Small intestine (tissue), 7 donors: ENCODE measurements at regions not wholly inside any gene's neighbourhood (a gene's known extent, or its start where the extent isn't known, plus 50 kb on each side); places are given as distances from the start of the nearest gene placed in this dataset.
"Not testable (repeated sequence)": the region's sequence is repeated elsewhere in the genome, so short reads cannot be mapped to it uniquely, and the experiment has no call there.

Source experiments
- DNase-seq, 2 donors: peaks; one replicate each; pipeline versions ENCODE4 v3.0.0 to v3.0.0-alpha.2; 2013
- FAIRE-seq: peaks from 2 replicates; lab custom pipeline; 2012; peaks lifted over from hg19 to GRCh38; lab: Jason Lieb, UNC
- H3K27ac ChIP-seq, 3 donors: one replicate each; pipeline ENCODE4 v1.5.1; 2013; ENCODE audit warnings: low read length in 2 of 3, mild to moderate bottlenecking in 2 of 3, control low read depth in 1 of 3, inconsistent platforms in 1 of 3, low read depth in 1 of 3, moderate library complexity in 1 of 3
- H3K27me3 ChIP-seq, 3 donors: one replicate each; pipeline ENCODE4 v1.6.1; 2013; ENCODE audit warnings: low read length in 3 of 3, inconsistent platforms in 1 of 3; ENCODE audit not compliant: control insufficient read depth in 3 of 3, insufficient read depth in 3 of 3
- H3K36me3 ChIP-seq, 3 donors: one replicate each; pipeline ENCODE4 v1.6.1; 2013; ENCODE audit warnings: low read length in 3 of 3, inconsistent platforms in 1 of 3, low read depth in 1 of 3, mild to moderate bottlenecking in 1 of 3, moderate library complexity in 1 of 3; ENCODE audit not compliant: control insufficient read depth in 3 of 3, insufficient read depth in 2 of 3
- H3K4me1 ChIP-seq, 3 donors: one replicate each; pipeline ENCODE4 v1.6.1; 2013; ENCODE audit warnings: low read length in 2 of 3, inconsistent platforms in 1 of 3, low read depth in 1 of 3, mild to moderate bottlenecking in 1 of 3, moderate library complexity in 1 of 3; ENCODE audit not compliant: control insufficient read depth in 3 of 3, insufficient read depth in 2 of 3
- H3K4me3 ChIP-seq, 3 donors: one replicate each; pipeline ENCODE4 v1.5.1; 2013; ENCODE audit warnings: low read length in 3 of 3, control low read depth in 1 of 3, inconsistent platforms in 1 of 3, low read depth in 1 of 3, mild to moderate bottlenecking in 1 of 3, moderate library complexity in 1 of 3
- H3K9me3 ChIP-seq, 2 donors: one replicate each; pipeline ENCODE4 v1.6.1; 2013; ENCODE audit warnings: low read depth in 1 of 2, low read length in 1 of 2; ENCODE audit not compliant: control insufficient read depth in 2 of 2, insufficient read depth in 1 of 2
- WGBS, 3 donors: extraction: QIAGEN DNeasy Blood & Tissue Kit; methylation state at CpG; one replicate each; pipeline ENCODE4 v1.1.7; 2013; 5-methylcytosine and 5-hydroxymethylcytosine counted together
- donor health status: healthy with polysubstance abuse.
- donor health status: control.
- donor health status: control.
- donor health status: Bipolar disorder and iron deficiency.
- donor health status: healthy.

DNA sequence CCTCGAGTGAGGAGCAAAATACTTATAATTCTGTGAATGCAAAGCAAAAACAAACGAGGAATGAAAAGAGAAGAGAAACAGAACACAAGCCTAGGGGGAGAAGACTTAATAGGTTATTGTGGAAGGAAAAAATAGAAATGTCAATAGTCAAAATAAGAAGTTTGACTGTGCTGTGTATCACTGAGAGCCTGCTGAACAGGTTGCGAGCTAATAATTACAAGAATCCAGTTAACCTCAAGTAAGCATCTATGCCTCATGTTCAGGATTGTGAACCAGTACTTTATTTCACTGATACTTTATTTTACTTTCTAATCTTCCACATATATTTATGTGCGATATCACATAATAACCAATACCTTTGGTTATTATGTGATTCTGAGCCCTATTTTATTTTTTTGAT is 316.7 kb downstream of the OTUD1 start:
- FAIRE-seq: no peak
- Histone ChIP-seq H3K9me3 (no peaks in the 10 kb centered on the region), H3K4me3 (no peak overlapping the region), H3K4me1 (no peaks in the 10 kb centered on the region), H3K27me3 (no peaks in the 10 kb centered on the region), H3K36me3 (no peaks in the 10 kb centered on the region), H3K27ac (no peak overlapping the region)
- 30 to 56% (median 48%) methylated on average over 4 of the region's 4 CpGs for WGBS, 3 donors
- no peak for DNase-seq

GRCh38 chr10:23768281-23768680 is 329.4 kb downstream of the OTUD1 start:
- Histone ChIP-seq H3K4me3 (no peak overlapping the region), H3K27ac (no peak overlapping the region), H3K4me1 (no peaks in the 10 kb centered on the region), H3K36me3 (no peaks in the 10 kb centered on the region), H3K9me3 (peaks cover 0 to 4% of the 10 kb centered on the region in 2 donors), H3K27me3 (no peaks in the 10 kb centered on the region)
- DNase-seq: no peak
- 77 to 90% (median 84%) methylated on average over 1 of the region's 1 CpG for whole genome bisulfite sequencing, 3 donors
- FAIRE-seq: no peak

DNA sequence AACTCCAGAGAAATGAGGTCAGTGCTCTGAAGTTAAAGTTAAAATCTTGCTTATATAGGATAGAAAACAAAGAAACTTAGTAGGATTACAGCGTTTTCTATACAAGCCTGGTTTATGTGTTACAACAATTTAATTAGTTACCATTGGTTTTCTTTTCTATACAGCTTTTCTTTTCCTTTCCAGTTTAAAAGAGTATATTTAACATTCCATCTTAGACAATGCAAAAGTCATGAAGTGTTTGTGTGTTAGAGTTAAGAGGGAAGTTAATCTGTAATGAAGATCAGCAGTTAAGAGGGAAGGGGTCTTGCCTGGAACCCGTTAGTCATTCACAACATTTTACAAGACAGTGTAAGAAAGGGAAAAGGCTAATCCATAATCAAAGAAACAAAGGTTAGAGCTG is 338.3 kb downstream of the OTUD1 start:
- Histone ChIP-seq H3K27ac (no peak overlapping the region), H3K4me1 (no peaks in the 10 kb centered on the region), H3K9me3 (peaks cover 0 to 3% of the 10 kb centered on the region in 2 donors), H3K27me3 (no peaks in the 10 kb centered on the region), H3K4me3 (no peak overlapping the region), H3K36me3 (no peaks in the 10 kb centered on the region)
- 26 to 39% (median 32%) methylated on average over 2 of the region's 2 CpGs for WGBS, 3 donors
- FAIRE-seq (no peak), DNase-seq (no peak)

DNA sequence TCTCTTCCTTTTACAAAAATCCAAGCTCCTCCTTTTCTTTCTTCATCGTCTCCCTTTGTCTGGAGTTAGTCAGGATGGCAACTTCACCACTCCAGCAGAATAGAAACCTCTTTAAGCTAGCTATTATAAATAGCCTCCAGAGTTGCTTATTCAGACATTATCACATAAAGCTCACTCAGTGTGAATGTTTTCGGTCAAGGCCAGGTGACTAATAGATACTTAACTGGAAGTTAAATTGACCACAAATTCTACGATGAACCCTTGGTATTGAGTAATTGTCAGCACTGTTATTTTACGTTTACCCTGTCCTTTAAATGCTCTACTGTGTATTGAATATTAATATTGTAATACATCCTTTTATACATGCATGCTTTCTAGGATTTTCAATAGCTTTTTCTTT is 340.4 kb downstream of the OTUD1 start:
- no peak overlapping the region for H3K4me3 ChIP-seq
- peaks cover 0 to 1% of the 10 kb centered on the region in 2 donors for H3K9me3 ChIP-seq
- H3K4me1 ChIP-seq: no peaks in the 10 kb centered on the region
- no peak for DNase-seq
- H3K36me3 ChIP-seq: no peaks in the 10 kb centered on the region
- H3K27ac ChIP-seq: no peak overlapping the region
- 61 to 73% (median 62%) methylated on average over 4 of the region's 4 CpGs for WGBS, 3 donors
- no peaks in the 10 kb centered on the region for H3K27me3 ChIP-seq
- FAIRE-seq: no peak

DNA sequence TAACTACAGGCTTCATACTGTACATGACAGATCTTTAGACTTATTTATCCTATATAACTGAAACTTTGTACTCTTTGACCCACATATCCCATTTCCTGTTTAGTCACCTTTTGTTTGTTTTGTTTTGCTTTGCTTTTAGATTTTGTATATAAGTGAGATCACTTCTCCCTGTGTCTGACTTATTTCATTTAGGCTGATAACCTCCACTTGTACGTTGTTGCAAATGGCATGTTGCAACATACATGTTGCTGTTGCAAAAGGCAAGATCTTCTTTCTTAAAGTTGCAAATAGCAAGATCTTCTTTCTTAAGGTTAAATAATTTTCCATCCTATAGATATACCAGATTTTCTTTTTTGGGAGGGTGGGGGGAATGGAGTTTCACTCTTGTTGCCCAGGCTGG is 341.5 kb downstream of the OTUD1 start:
- Histone ChIP-seq H3K36me3 (no peaks in the 10 kb centered on the region), H3K4me1 (no peaks in the 10 kb centered on the region), H3K27ac (no peak overlapping the region), H3K4me3 (no peak overlapping the region), H3K9me3 (no peaks in the 10 kb centered on the region), H3K27me3 (no peaks in the 10 kb centered on the region)
- FAIRE-seq: no peak
- 31 to 49% (median 48%) methylated on average over 1 of the region's 1 CpG for whole genome bisulfite sequencing, 3 donors
- no peak for DNase-seq

DNA sequence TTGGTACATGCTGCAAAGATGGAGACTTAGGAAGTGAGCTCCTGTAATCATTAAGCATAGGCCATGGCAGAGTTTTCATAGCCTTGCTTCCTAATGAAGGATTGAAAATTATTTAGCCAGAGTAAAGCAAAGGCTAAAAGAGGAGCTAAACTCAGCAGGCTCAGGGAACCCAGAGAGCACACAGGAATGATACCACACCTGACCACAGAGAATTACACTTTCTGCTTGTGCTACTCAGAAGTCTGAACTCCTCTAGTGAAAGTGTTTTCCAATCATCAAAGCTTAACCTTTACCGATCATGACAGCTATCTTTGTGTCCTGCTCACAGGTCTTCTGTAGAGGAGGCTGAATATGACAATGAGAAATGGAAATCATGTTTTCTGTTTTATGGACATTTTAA is 347.7 kb downstream of the OTUD1 start:
- Histone ChIP-seq H3K9me3 (no peaks in the 10 kb centered on the region), H3K27ac (no peak overlapping the region), H3K4me3 (no peak overlapping the region), H3K36me3 (no peaks in the 10 kb centered on the region), H3K27me3 (no peaks in the 10 kb centered on the region), H3K4me1 (no peaks in the 10 kb centered on the region)
- FAIRE-seq (no peak), DNase-seq (no peak)
- WGBS, 3 donors: 72 to 84% (median 83%) methylated on average over 1 of the region's 1 CpG

GRCh38 chr10:23793577-23793976 is 354.7 kb downstream of the OTUD1 start:
- Histone ChIP-seq H3K27ac (no peak overlapping the region), H3K4me1 (no peaks in the 10 kb centered on the region), H3K9me3 (no peaks in the 10 kb centered on the region), H3K36me3 (no peaks in the 10 kb centered on the region), H3K4me3 (no peak overlapping the region), H3K27me3 (no peaks in the 10 kb centered on the region)
- DNase-seq (no peak), FAIRE-seq (no peak)
- 60 to 77% (median 68%) methylated on average over 4 of the region's 4 CpGs for WGBS, 3 donors

GRCh38 chr10:23797452-23797851 is 358.6 kb downstream of the OTUD1 start:
- not testable (repeated sequence) for H3K36me3 ChIP-seq, H3K4me1 ChIP-seq, H3K9me3 ChIP-seq, DNase-seq, H3K27me3 ChIP-seq, H3K4me3 ChIP-seq, H3K27ac ChIP-seq, FAIRE-seq
- WGBS, 3 donors: 58 to 61% (median 58%) methylated on average over 4 of the region's 4 CpGs

GRCh38 chr10:23804125-23804524 is 365.2 kb downstream of the OTUD1 start:
- no peaks in the 10 kb centered on the region for H3K36me3 ChIP-seq
- H3K27ac ChIP-seq: no peak overlapping the region
- FAIRE-seq (no peak), DNase-seq (no peak)
- H3K27me3 ChIP-seq: no peaks in the 10 kb centered on the region
- no peak overlapping the region for H3K4me3 ChIP-seq
- WGBS, 3 donors: 41 to 70% (median 50%) methylated on average over 2 of the region's 2 CpGs
- no peaks in the 10 kb centered on the region for H3K4me1 ChIP-seq
- H3K9me3 ChIP-seq: no peaks in the 10 kb centered on the region
